HCT116 (cell line): ENCODE measurements at regions not wholly inside any gene's neighbourhood (a gene's known extent, or its start where the extent isn't known, plus 50 kb on each side); places are given as distances from the start of the nearest gene placed in this dataset.

Experiments used
- ATAC-seq: fragments of 200-7000 bp; cut with Tn5 transposase; 2 replicates; pipeline ENCODE4 v1.9.1; 2020; ENCODE audit warnings: mild to moderate bottlenecking, moderate library complexity
- BruUV-seq: library from RNA; stranded (reverse); fragments of 400-500 nt; replicated peaks from 2 replicates; lab custom pipeline; 2021; lab: Mats Ljungman, UMichigan
- CTCF ChIA-PET: fragments of 300-600 bp; sonication (Branson Sonifier 250); formaldehyde crosslinking; loops from one replicate; lab custom pipeline; 2021; ENCODE audit warnings: antibody characterized with exemption; lab: Charles Lee
- POLR2A ChIA-PET: fragments of 300-600, 350-600 bp; sonication (Branson Sonifier 250); formaldehyde crosslinking; loops from one replicate; lab custom pipeline; 2021; ENCODE audit warnings: antibody characterized with exemption; lab: Charles Lee
- RAD21 ChIA-PET, 2 experiments: fragments of 300-600 bp; sonication (Branson Sonifier 250); formaldehyde crosslinking; loops; one replicate each; lab custom pipeline; 2023; ENCODE audit warnings: low total read pairs in 2 of 2; ENCODE audit not compliant: uncharacterized antibody in 2 of 2, unreplicated experiment in 2 of 2, low non-redundant PET in 1 of 2; lab: Charles Lee
- DNase-seq: peaks from one replicate; pipeline ENCODE4 v3.0.0-alpha.2; 2010; ENCODE audit warnings: low read depth, low spot score
- H2AFZ ChIP-seq: fragments of 200-600 bp; shearing (Covaris generic), sonication (generic); 2 replicates; pipeline ENCODE4 v1.6.1; 2017; ENCODE audit warnings: low read depth, mixed run types, mixed read lengths, antibody characterized with exemption, low read length; ENCODE audit not compliant: poor library complexity, severe bottlenecking
- H3K27ac ChIP-seq: 2 replicates; pipeline ENCODE4 v1.5.1; 2012; ENCODE audit warnings: low read depth, low read length
- H3K27me3 ChIP-seq: fragments of 200-600 bp; sonication (generic); 2 replicates; pipeline ENCODE4 v1.6.1; 2016; ENCODE audit warnings: mixed run types, low read length, mixed read lengths; ENCODE audit not compliant: insufficient read depth
- H3K36me3 ChIP-seq, 2 experiments: fragments of 200-500 bp in 1 of 2; fragments of 200-600 bp in 1 of 2; sonication (Bioruptor generic) in 1 of 2; sonication (generic) in 1 of 2; 2 replicates each; pipeline versions ENCODE4 v1.5.1 to v1.6.1; 2014 to 2016; ENCODE audit warnings: low read length in 2 of 2, inconsistent platforms in 1 of 2, mixed read lengths in 1 of 2, mixed run types in 1 of 2; ENCODE audit not compliant: insufficient read depth in 2 of 2, control insufficient read depth in 1 of 2
- H3K4me1 ChIP-seq, 2 experiments: fragments of 200-600 bp in 1 of 2; sonication (generic) in 1 of 2; 2 replicates each; pipeline versions ENCODE4 v1.5.1 to v1.6.1; 2012 to 2017; ENCODE audit warnings: low read length in 2 of 2, inconsistent platforms in 1 of 2, mild to moderate bottlenecking in 1 of 2, mixed read lengths in 1 of 2, mixed run types in 1 of 2, moderate library complexity in 1 of 2; ENCODE audit not compliant: insufficient read depth in 2 of 2, control insufficient read depth in 1 of 2
- H3K4me2 ChIP-seq: fragments of 200-600 bp; sonication (generic); 2 replicates; pipeline ENCODE4 v1.6.1; 2017; ENCODE audit warnings: mixed run types, low read length, mixed read lengths
- H3K4me3 ChIP-seq, 2 experiments: fragments of 200-600 bp in 1 of 2; sonication (generic) in 1 of 2; replicated peaks in 1 of 2; 2 replicates each; pipeline ENCODE4 v1.5.1; 2011 to 2016; ENCODE audit warnings: low read length in 2 of 2, control low read depth in 1 of 2, low read depth in 1 of 2, mild to moderate bottlenecking in 1 of 2, mixed read lengths in 1 of 2, mixed run types in 1 of 2
- H3K79me2 ChIP-seq: fragments of 200-600 bp; sonication (generic); 2 replicates; pipeline ENCODE4 v1.6.1; 2017; ENCODE audit warnings: mild to moderate bottlenecking, mixed run types, low read length, moderate library complexity, mixed read lengths; ENCODE audit not compliant: insufficient read depth
- H3K9ac ChIP-seq: fragments of 200-600 bp; sonication (generic); 2 replicates; pipeline ENCODE4 v1.6.1; 2016; ENCODE audit warnings: low read length, mixed read lengths
- H3K9me2 ChIP-seq: fragments of 200-600 bp; sonication (generic), shearing (Covaris generic); 2 replicates; pipeline ENCODE4 v1.6.1; 2017; ENCODE audit warnings: mixed run types, mild to moderate bottlenecking, moderate library complexity; ENCODE audit not compliant: insufficient read depth
- H3K9me3 ChIP-seq, 2 experiments: fragments of 200-500 bp in 1 of 2; fragments of 200-600 bp in 1 of 2; sonication (Bioruptor generic) in 1 of 2; sonication (generic) in 1 of 2; 2 replicates each; pipeline ENCODE4 v1.6.1; 2014 to 2017; ENCODE audit warnings: low read length in 2 of 2, mixed read lengths in 2 of 2, inconsistent platforms in 1 of 2, low read depth in 1 of 2, mild to moderate bottlenecking in 1 of 2, mixed run types in 1 of 2, moderate library complexity in 1 of 2; ENCODE audit not compliant: control insufficient read depth in 1 of 2, insufficient read depth in 1 of 2
- H4K20me1 ChIP-seq: fragments of 200-600 bp; sonication (generic), shearing (Covaris generic); 2 replicates; pipeline ENCODE4 v1.6.1; 2017; ENCODE audit warnings: mixed run types, mild to moderate bottlenecking, moderate library complexity; ENCODE audit not compliant: insufficient read depth
- CBX3 ChIP-seq: IDR thresholded peaks from 2 replicates; pipeline ENCODE4 v1.6.1; 2012; ENCODE audit warnings: low read depth
- CEBPB ChIP-seq: IDR thresholded peaks from 2 replicates; pipeline ENCODE4 v1.6.1; 2012; ENCODE audit warnings: low read depth
- EGR1 ChIP-seq: IDR thresholded peaks from 2 replicates; pipeline ENCODE4 v1.6.1; 2012; ENCODE audit warnings: low read depth
- ELF1 ChIP-seq: IDR thresholded peaks from 2 replicates; pipeline ENCODE4 v1.6.1; 2012; ENCODE audit warnings: low read depth, borderline replicate concordance
- EZH2 ChIP-seq: fragments of 200-600 bp; sonication (generic); IDR thresholded peaks from 2 replicates; pipeline ENCODE4 v1.6.1; 2017; ENCODE audit warnings: antibody characterized with exemption, mixed run types
- EZH2phosphoT487 ChIP-seq: fragments of 200-600 bp; IDR thresholded peaks from 2 replicates; pipeline ENCODE4 v1.6.1; 2018; ENCODE audit warnings: antibody characterized with exemption, borderline replicate concordance
- FOSL1 ChIP-seq: IDR thresholded peaks from 2 replicates; pipeline ENCODE4 v1.6.1; 2012; ENCODE audit warnings: low read depth
- JUND ChIP-seq: IDR thresholded peaks from 2 replicates; pipeline ENCODE4 v1.6.1; 2012
- POLR2A ChIP-seq: IDR thresholded peaks from 2 replicates; pipeline ENCODE4 v1.7.0; 2011; ENCODE audit warnings: borderline replicate concordance; ENCODE audit not compliant: insufficient read depth, insufficient read length; ENCODE audit errors: extremely low read depth
- POLR2AphosphoS5 ChIP-seq: IDR thresholded peaks from 2 replicates; pipeline ENCODE4 v1.6.1; 2011; ENCODE audit warnings: mild to moderate bottlenecking, low read depth, low read length, moderate library complexity
- SP1 ChIP-seq: IDR thresholded peaks from 2 replicates; pipeline ENCODE4 v1.6.1; 2012; ENCODE audit warnings: low read depth
- SRF ChIP-seq: IDR thresholded peaks from 2 replicates; pipeline ENCODE4 v1.6.1; 2012; ENCODE audit warnings: low read depth
- TCF7L2 ChIP-seq: IDR thresholded peaks from 2 replicates; pipeline ENCODE4 v1.7.0; 2011; ENCODE audit warnings: borderline replicate concordance, inconsistent platforms; ENCODE audit not compliant: insufficient read depth, insufficient read length; ENCODE audit errors: extremely low read depth
- YY1 ChIP-seq: IDR thresholded peaks from 2 replicates; pipeline ENCODE4 v1.6.1; 2011; ENCODE audit warnings: low read length, low read depth, moderate library complexity, mild to moderate bottlenecking; ENCODE audit not compliant: insufficient replicate concordance; ENCODE audit errors: extremely low read depth
- ZFX ChIP-seq: fragments of 450-650 bp; IDR thresholded peaks from 2 replicates; pipeline ENCODE4 v1.6.1; 2017
- ZNF274 ChIP-seq: fragments of 200-500 bp; sonication (Bioruptor generic); IDR thresholded peaks from 2 replicates; pipeline ENCODE4 v1.6.1; 2014; ENCODE audit warnings: mild to moderate bottlenecking, low read depth, low read length, inconsistent platforms
- intact Hi-C: fragments of 100-400 bp; cut with micrococcal nuclease; formaldehyde crosslinking; loops from 2 replicates; pipeline ENCODE4 v1.10.0; 2022
- TF ChIP-seq, protein P1 (sequence below), 3 experiments: fragments of 200-600 bp in 1 of 3; sonication (generic) in 1 of 3; IDR thresholded peaks in 2 of 3; conservative IDR thresholded peaks in 1 of 3; 2 replicates each; pipeline ENCODE4 v1.5.1; 2012 to 2017; ENCODE audit warnings: low read depth in 2 of 3, low read length in 2 of 3, antibody characterized with exemption in 1 of 3, borderline replicate concordance in 1 of 3, control low read depth in 1 of 3, mild to moderate bottlenecking in 1 of 3, mixed read lengths in 1 of 3, mixed run types in 1 of 3, moderate library complexity in 1 of 3; ENCODE audit not compliant: insufficient read depth in 1 of 3
- TF ChIP-seq, protein P2 (sequence below): IDR thresholded peaks from 2 replicates; pipeline ENCODE4 v1.6.1; 2011; ENCODE audit warnings: mild to moderate bottlenecking, low read length, moderate library complexity; ENCODE audit not compliant: insufficient replicate concordance; ENCODE audit errors: extremely low read depth
- TF ChIP-seq, protein P3 (sequence below): IDR thresholded peaks from 2 replicates; pipeline ENCODE4 v1.6.1; 2012

GRCh38 chr21:24881506-24881905 lies 725.8 kb downstream of the MRPL39 start:
- DNase-seq (no peak), ATAC-seq (no peak)
- Histone ChIP-seq H3K27ac (no peak overlapping the region), H3K9ac (no peak overlapping the region), H3K4me3 (no peak overlapping the region), H2AFZ (no peak overlapping the region), H3K4me1 (no peaks in the 10 kb centered on the region), H3K27me3 (no peaks in the 10 kb centered on the region)
- ChIA-PET CTCF (no interaction called here), POLR2A (no interaction called here), RAD21 (no interaction called here)
- BruUV-seq: no TSS peak
- intact Hi-C loops: no loop called here
- no peak for TF ChIP-seq POLR2A
- TF ChIP-seq SP1: no peak
- TF ChIP-seq ELF1: no peak
- TF ChIP-seq CEBPB: no peak
- no peak for TF ChIP-seq JUND
- no peak for TF ChIP-seq SRF
- no peak for TF ChIP-seq ZNF274
- no peak for TF ChIP-seq FOSL1
- TF ChIP-seq, protein P1, sequence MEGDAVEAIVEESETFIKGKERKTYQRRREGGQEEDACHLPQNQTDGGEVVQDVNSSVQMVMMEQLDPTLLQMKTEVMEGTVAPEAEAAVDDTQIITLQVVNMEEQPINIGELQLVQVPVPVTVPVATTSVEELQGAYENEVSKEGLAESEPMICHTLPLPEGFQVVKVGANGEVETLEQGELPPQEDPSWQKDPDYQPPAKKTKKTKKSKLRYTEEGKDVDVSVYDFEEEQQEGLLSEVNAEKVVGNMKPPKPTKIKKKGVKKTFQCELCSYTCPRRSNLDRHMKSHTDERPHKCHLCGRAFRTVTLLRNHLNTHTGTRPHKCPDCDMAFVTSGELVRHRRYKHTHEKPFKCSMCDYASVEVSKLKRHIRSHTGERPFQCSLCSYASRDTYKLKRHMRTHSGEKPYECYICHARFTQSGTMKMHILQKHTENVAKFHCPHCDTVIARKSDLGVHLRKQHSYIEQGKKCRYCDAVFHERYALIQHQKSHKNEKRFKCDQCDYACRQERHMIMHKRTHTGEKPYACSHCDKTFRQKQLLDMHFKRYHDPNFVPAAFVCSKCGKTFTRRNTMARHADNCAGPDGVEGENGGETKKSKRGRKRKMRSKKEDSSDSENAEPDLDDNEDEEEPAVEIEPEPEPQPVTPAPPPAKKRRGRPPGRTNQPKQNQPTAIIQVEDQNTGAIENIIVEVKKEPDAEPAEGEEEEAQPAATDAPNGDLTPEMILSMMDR (IDR thresholded peaks at IDR 0.05 in 2 of 3, conservative IDR thresholded peaks at IDR 0.05 in 1 of 3; ENCODE audit: borderline replicate concordance in 1 of 3, insufficient read depth in 1 of 3, low read depth in 2 of 3, low read length in 2 of 3): no peak
- no peak for TF ChIP-seq TCF7L2
- no peak for TF ChIP-seq EGR1
- TF ChIP-seq CBX3: no peak
- no peak for TF ChIP-seq ZFX
- TF ChIP-seq, protein P2, sequence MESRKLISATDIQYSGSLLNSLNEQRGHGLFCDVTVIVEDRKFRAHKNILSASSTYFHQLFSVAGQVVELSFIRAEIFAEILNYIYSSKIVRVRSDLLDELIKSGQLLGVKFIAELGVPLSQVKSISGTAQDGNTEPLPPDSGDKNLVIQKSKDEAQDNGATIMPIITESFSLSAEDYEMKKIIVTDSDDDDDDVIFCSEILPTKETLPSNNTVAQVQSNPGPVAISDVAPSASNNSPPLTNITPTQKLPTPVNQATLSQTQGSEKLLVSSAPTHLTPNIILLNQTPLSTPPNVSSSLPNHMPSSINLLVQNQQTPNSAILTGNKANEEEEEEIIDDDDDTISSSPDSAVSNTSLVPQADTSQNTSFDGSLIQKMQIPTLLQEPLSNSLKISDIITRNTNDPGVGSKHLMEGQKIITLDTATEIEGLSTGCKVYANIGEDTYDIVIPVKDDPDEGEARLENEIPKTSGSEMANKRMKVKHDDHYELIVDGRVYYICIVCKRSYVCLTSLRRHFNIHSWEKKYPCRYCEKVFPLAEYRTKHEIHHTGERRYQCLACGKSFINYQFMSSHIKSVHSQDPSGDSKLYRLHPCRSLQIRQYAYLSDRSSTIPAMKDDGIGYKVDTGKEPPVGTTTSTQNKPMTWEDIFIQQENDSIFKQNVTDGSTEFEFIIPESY: no peak
- no peak for TF ChIP-seq YY1
- no peak for TF ChIP-seq EZH2
- no peak for TF ChIP-seq EZH2phosphoT487
- TF ChIP-seq, protein P3, sequence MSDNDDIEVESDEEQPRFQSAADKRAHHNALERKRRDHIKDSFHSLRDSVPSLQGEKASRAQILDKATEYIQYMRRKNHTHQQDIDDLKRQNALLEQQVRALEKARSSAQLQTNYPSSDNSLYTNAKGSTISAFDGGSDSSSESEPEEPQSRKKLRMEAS: no peak
- TF ChIP-seq POLR2AphosphoS5: no peak
- TF ChIP-seq, all 23 proteins: peak for 0
- H3K36me3 ChIP-seq: no peaks in the 10 kb centered on the region
- no peak overlapping the region for H3K4me2 ChIP-seq
- H3K79me2 ChIP-seq: no peaks in the 10 kb centered on the region
- peaks cover 17 to 30% of the 10 kb centered on the region in 2 experiments; a peak in 2 of 4 replicates for H3K9me3 ChIP-seq
- no peaks in the 10 kb centered on the region for H3K9me2 ChIP-seq
- H4K20me1 ChIP-seq: no peaks in the 10 kb centered on the region; the same call in 1 of the 2 replicates
